Muscle of leg (tissue), 3 donors: ENCODE measurements at regions not wholly inside any gene's neighbourhood (a gene's known extent, or its start where the extent isn't known, plus 50 kb on each side); places are given as distances from the start of the nearest gene placed in this dataset.

ENCODE experiments used
- DNase-seq: peaks from one replicate; pipeline ENCODE4 v3.0.0; 2013
- H3K27ac ChIP-seq: one replicate; pipeline ENCODE4 v1.5.1; 2013; ENCODE audit warnings: mild to moderate bottlenecking, low read length, control low read depth
- H3K27me3 ChIP-seq: one replicate; pipeline ENCODE4 v1.6.1; 2013; ENCODE audit warnings: low read length; ENCODE audit not compliant: control insufficient read depth, insufficient read depth
- H3K36me3 ChIP-seq: one replicate; pipeline ENCODE4 v1.6.1; 2013; ENCODE audit warnings: low read length; ENCODE audit not compliant: control insufficient read depth, insufficient read depth
- H3K4me1 ChIP-seq: one replicate; pipeline ENCODE4 v1.6.1; 2013; ENCODE audit warnings: low read length; ENCODE audit not compliant: control insufficient read depth, insufficient read depth
- H3K4me3 ChIP-seq: one replicate; pipeline ENCODE4 v1.5.1; 2013; ENCODE audit warnings: low read length, control low read depth
- H3K9me3 ChIP-seq: replicated peaks from 2 replicates; pipeline ENCODE4 v1.6.1; 2013; ENCODE audit warnings: low read depth, low read length; ENCODE audit not compliant: control insufficient read depth
- whole genome bisulfite sequencing: methylation state at CpG from one replicate; pipeline ENCODE4 v1.1.5; 2013; ENCODE audit warnings: missing lambda C conversion rate; ENCODE audit not compliant: insufficient coverage; 5-methylcytosine and 5-hydroxymethylcytosine counted together

- Histone ChIP-seq H3K36me3 (no peaks in the 10 kb centered on the region), H3K4me1 (no peaks in the 10 kb centered on the region), H3K4me3 (no peak overlapping the region), H3K27ac (no peak overlapping the region), H3K27me3 (no peaks in the 10 kb centered on the region), H3K9me3 (no peaks in the 10 kb centered on the region)
- no peak for DNase-seq
- WGBS: 75% methylated on average over 1 of the region's 1 CpG
Observed at GRCh38 chr6:66402873-66403272, 695.8 kb upstream of the EYS start.

DNA sequence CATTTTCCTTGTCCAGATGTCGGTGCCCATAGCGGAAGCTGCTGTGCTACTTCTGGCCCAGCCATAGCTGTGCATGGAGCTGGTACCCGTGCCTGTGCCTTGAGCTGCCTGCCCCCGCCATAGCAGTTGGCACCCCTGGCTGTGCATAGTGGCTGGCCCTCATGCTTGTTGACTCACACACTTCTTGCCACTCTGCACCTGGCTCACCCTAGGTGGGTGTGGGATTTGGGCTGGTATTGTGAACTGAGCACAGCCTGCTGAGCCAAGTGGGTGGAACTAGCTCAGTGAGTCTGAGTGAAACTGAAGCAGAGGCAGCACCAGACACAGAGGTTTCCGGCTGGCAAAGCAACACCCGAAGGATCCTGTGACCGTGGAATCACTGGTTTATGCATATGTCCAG is 689.5 kb upstream of the EYS start:
- Histone ChIP-seq H3K27ac (no peak overlapping the region), H3K4me3 (no peak overlapping the region), H3K9me3 (peaks cover 8% of the 10 kb centered on the region), H3K4me1 (no peaks in the 10 kb centered on the region), H3K27me3 (no peaks in the 10 kb centered on the region), H3K36me3 (no peaks in the 10 kb centered on the region)
- WGBS: 97% methylated on average over 4 of the region's 7 CpGs
- no peak for DNase-seq

- peaks cover 8% of the 10 kb centered on the region for H3K9me3 ChIP-seq
- no peaks in the 10 kb centered on the region for H3K36me3 ChIP-seq
- no peak overlapping the region for H3K27ac ChIP-seq
- no peaks in the 10 kb centered on the region for H3K4me1 ChIP-seq
- H3K4me3 ChIP-seq: no peak overlapping the region
- no peak for DNase-seq
- no peaks in the 10 kb centered on the region for H3K27me3 ChIP-seq
- 95% methylated on average over 4 of the region's 6 CpGs for WGBS
Observed at GRCh38 chr6:66396145-66396544, 689.1 kb upstream of the EYS start.

GRCh38 chr6:66390393-66390792 is 683.4 kb upstream of the EYS start:
- DNase-seq: no peak
- no peak overlapping the region for H3K4me3 ChIP-seq
- WGBS: no CpG with 5 or more reads among the region's 2 CpGs
- no peaks in the 10 kb centered on the region for H3K4me1 ChIP-seq
- no peak overlapping the region for H3K27ac ChIP-seq
- H3K36me3 ChIP-seq: no peaks in the 10 kb centered on the region
- H3K27me3 ChIP-seq: no peaks in the 10 kb centered on the region
- peaks cover 7% of the 10 kb centered on the region for H3K9me3 ChIP-seq

GRCh38 chr6:66376001-66376400 is 669.0 kb upstream of the EYS start:
- DNase-seq: no peak
- WGBS: 78% methylated on average over 1 of the region's 2 CpGs
- Histone ChIP-seq H3K4me1 (no peaks in the 10 kb centered on the region), H3K27me3 (no peaks in the 10 kb centered on the region), H3K9me3 (peaks cover 5% of the 10 kb centered on the region), H3K36me3 (no peaks in the 10 kb centered on the region), H3K27ac (no peak overlapping the region), H3K4me3 (no peak overlapping the region)

DNA sequence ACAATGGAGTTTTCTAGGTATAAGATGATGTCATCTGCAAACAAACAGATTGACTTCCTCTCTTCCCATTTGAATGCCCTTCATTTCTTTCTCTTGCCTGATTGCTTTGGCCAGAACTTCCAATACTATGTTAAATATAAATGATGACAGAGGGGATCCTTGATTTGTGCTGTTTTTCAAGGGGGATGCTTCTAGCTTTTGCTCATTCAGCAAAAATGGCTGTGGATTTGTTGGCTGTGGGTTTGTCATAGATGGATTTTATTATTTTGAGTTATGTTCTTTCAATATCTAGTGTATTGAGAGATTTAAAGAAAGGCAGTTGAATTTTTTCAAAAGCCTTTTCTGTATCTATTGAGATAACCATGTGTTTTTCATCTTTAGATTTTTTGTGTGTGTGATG is 662.4 kb upstream of the EYS start:
- H3K27me3 ChIP-seq: no peaks in the 10 kb centered on the region
- no peak overlapping the region for H3K4me3 ChIP-seq
- H3K36me3 ChIP-seq: no peaks in the 10 kb centered on the region
- no peak overlapping the region for H3K27ac ChIP-seq
- DNase-seq: no peak
- H3K4me1 ChIP-seq: no peaks in the 10 kb centered on the region
- H3K9me3 ChIP-seq: peaks cover 5% of the 10 kb centered on the region

DNA sequence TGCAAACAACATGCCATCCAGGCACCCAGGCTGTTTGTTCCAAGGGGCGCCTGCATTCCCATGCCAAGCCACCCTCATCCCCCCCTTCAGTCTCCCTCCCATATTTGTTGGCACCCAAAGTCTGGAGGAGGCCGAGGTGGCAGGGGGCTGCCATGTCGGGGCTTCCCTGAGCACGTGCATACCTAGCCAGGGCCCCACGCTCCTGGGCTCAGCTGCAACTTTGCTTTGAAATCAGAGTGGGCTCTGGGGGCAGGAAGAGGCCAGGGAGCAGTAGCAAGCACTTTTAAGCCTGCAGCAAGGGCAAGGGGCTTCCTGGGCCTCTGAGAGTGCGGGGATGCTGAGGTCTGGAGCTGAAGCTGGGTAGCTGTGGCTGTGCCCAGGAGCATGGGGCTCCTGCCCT is 655.9 kb upstream of the EYS start:
- H3K4me1 ChIP-seq: no peaks in the 10 kb centered on the region

GRCh38 chr6:66361886-66362285 is 654.9 kb upstream of the EYS start:
- Histone ChIP-seq H3K4me3 (no peak overlapping the region), H3K27ac (no peak overlapping the region), H3K27me3 (no peaks in the 10 kb centered on the region), H3K9me3 (peaks cover 14% of the 10 kb centered on the region), H3K4me1 (no peaks in the 10 kb centered on the region), H3K36me3 (no peaks in the 10 kb centered on the region)
- no peak for DNase-seq
- WGBS: 91% methylated on average over 7 of the region's 8 CpGs

More for the DNA sequence above, 655.9 kb upstream of the EYS start:
- H3K36me3 ChIP-seq: no peaks in the 10 kb centered on the region
- 94% methylated on average over 5 of the region's 6 CpGs for WGBS
- no peak for DNase-seq
- H3K4me3 ChIP-seq: no peak overlapping the region
- no peaks in the 10 kb centered on the region for H3K27me3 ChIP-seq
- no peak overlapping the region for H3K27ac ChIP-seq
- peaks cover 14% of the 10 kb centered on the region for H3K9me3 ChIP-seq

DNA sequence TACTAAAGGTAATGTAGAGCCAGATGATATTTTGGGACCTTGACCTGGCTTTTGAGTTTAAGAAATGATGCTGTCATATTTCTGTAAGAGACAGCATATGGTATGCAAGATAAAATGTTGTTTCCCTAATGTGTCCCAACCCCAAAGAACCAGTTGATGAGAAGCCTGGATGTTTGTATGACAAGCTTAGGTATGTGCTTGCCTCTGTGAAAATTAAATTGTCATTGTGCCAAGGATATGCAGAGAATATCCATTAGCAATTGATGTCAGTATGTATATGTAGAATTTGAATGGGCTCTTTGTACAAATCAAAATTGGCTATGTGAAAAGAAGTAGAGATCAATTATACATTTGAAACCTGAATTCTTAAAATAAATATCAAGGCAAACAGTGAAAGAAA is 650.8 kb upstream of the EYS start:
- Histone ChIP-seq H3K4me1 (no peaks in the 10 kb centered on the region), H3K36me3 (no peaks in the 10 kb centered on the region), H3K27ac (no peak overlapping the region), H3K9me3 (peaks cover 8% of the 10 kb centered on the region), H3K27me3 (no peaks in the 10 kb centered on the region), H3K4me3 (no peak overlapping the region)
- no peak for DNase-seq

- no peak for DNase-seq
- Histone ChIP-seq H3K36me3 (no peaks in the 10 kb centered on the region), H3K27ac (no peak overlapping the region), H3K4me1 (no peaks in the 10 kb centered on the region), H3K4me3 (no peak overlapping the region), H3K27me3 (no peaks in the 10 kb centered on the region), H3K9me3 (no peaks in the 10 kb centered on the region)
- WGBS: no CpG with 5 or more reads among the region's 1 CpG
Observed at GRCh38 chr6:66355471-66355870, 648.4 kb upstream of the EYS start.

DNA sequence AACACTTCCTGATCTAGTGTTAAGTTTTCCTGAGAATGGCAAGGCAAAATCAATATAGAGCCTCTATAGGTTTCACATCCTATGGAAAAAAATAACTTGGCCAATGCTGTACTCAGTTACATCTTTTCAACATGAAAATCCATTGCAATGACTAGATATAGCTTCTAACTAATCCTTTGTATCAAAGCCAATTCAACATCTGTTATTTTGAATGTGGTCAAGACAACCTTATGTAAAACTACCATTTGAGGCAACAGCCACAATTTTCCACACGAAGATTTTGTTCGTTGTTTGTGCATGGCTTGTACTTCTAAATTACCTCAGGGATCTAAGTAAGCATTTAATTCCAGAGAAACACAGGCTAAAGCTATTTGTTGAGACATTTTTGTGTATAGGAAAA is 637.8 kb upstream of the EYS start:
- Histone ChIP-seq H3K27me3 (no peaks in the 10 kb centered on the region), H3K4me3 (no peak overlapping the region), H3K9me3 (no peaks in the 10 kb centered on the region), H3K27ac (peak overlapping the region; percentile 3), H3K4me1 (no peaks in the 10 kb centered on the region), H3K36me3 (no peaks in the 10 kb centered on the region)
- DNase-seq: peak; percentile 93
- no CpG with 5 or more reads among the region's 2 CpGs for WGBS
